H1 (cell line): ENCODE measurements at regions not wholly inside any gene's neighbourhood (a gene's known extent, or its start where the extent isn't known, plus 50 kb on each side); places are given as distances from the start of the nearest gene placed in this dataset.

Source experiments
- CTCF ChIA-PET: fragments of 300-600 bp; sonication (Branson Sonifier 250); formaldehyde crosslinking; loops from one replicate; lab custom pipeline; 2021; ENCODE audit not compliant: partially characterized antibody; lab: Charles Lee
- POLR2A ChIA-PET: fragments of 300-600 bp; sonication (Branson Sonifier 250); formaldehyde crosslinking; loops from one replicate; lab custom pipeline; 2021; ENCODE audit warnings: inconsistent platforms; ENCODE audit not compliant: partially characterized antibody; lab: Charles Lee
- DNase-seq, 2 experiments: peaks; one replicate each; pipeline versions ENCODE4 v3.0.0 to v3.0.0-alpha.2; 2010 to 2022; ENCODE audit warnings: low spot score in 2 of 2, low read depth in 1 of 2, mixed read lengths in 1 of 2
- FAIRE-seq: peaks from 2 replicates; lab custom pipeline; 2011; peaks lifted over from hg19 to GRCh38; lab: Jason Lieb, UNC
- H2AFZ ChIP-seq: 2 replicates; pipeline ENCODE4 v1.8.1; 2012; ENCODE audit warnings: low read length, inconsistent platforms
- H2AK5ac ChIP-seq: 2 replicates; pipeline ENCODE4 v1.6.1; 2013; ENCODE audit warnings: low read depth, low read length
- H2BK120ac ChIP-seq: replicated peaks from 2 replicates; pipeline ENCODE3; 2013; ENCODE audit warnings: low read depth, low read length, inconsistent platforms
- H2BK12ac ChIP-seq: 2 replicates; pipeline ENCODE4 v1.6.1; 2013; ENCODE audit warnings: low read depth, low read length
- H2BK15ac ChIP-seq: 2 replicates; pipeline ENCODE4 v1.6.1; 2013; ENCODE audit warnings: low read length
- H2BK20ac ChIP-seq: 2 replicates; pipeline ENCODE4 v1.6.1; 2013; ENCODE audit warnings: low read length
- H2BK5ac ChIP-seq: 2 replicates; pipeline ENCODE4 v1.6.1; 2013; ENCODE audit warnings: low read depth, low read length
- H3K14ac ChIP-seq: 2 replicates; pipeline ENCODE4 v1.6.1; 2013; ENCODE audit warnings: inconsistent platforms; ENCODE audit not compliant: insufficient read length
- H3K18ac ChIP-seq: 2 replicates; pipeline ENCODE4 v1.6.1; 2013; ENCODE audit warnings: low read length; ENCODE audit errors: extremely low read depth
- H3K23ac ChIP-seq: 2 replicates; pipeline ENCODE4 v1.6.1; 2013; ENCODE audit warnings: inconsistent platforms; ENCODE audit not compliant: insufficient read length
- H3K23me2 ChIP-seq: 2 replicates; pipeline ENCODE4 v1.6.1; 2013; ENCODE audit warnings: low read depth, low read length
- H3K27ac ChIP-seq: 2 replicates; pipeline ENCODE4 v1.6.1; 2011; ENCODE audit warnings: low read depth, low read length, inconsistent platforms
- H3K27me3 ChIP-seq, 4 experiments: replicated peaks in 1 of 4; 1 replicate in 1 of 4; 2 replicates in 3 of 4; pipeline versions ENCODE4 v1.6.1 to v1.8.1; 2011 to 2013; ENCODE audit warnings: low read length in 3 of 4, mild to moderate bottlenecking in 3 of 4, inconsistent platforms in 2 of 4, mixed read lengths in 2 of 4, moderate library complexity in 1 of 4; ENCODE audit not compliant: control insufficient read depth in 3 of 4, insufficient read depth in 3 of 4; ENCODE audit errors: extremely low read depth in 1 of 4
- H3K36me3 ChIP-seq, 4 experiments: 2 replicates each; pipeline versions ENCODE4 v1.6.1 to v1.8.1; 2011 to 2013; ENCODE audit warnings: mild to moderate bottlenecking in 4 of 4, low read length in 3 of 4, moderate library complexity in 2 of 4, control low read depth in 1 of 4, inconsistent platforms in 1 of 4; ENCODE audit not compliant: insufficient read depth in 4 of 4, control insufficient read depth in 2 of 4
- H3K4ac ChIP-seq: replicated peaks from 2 replicates; pipeline ENCODE3; 2013; ENCODE audit warnings: low read length, low read depth, mixed read lengths, inconsistent platforms; ENCODE audit not compliant: insufficient read length
- H3K4me1 ChIP-seq, 4 experiments: replicated peaks in 1 of 4; 1 replicate in 1 of 4; 2 replicates in 3 of 4; pipeline versions ENCODE4 v1.6.1 to v1.8.1; 2011 to 2013; ENCODE audit warnings: low read length in 3 of 4, inconsistent platforms in 2 of 4, mixed read lengths in 1 of 4; ENCODE audit not compliant: insufficient read depth in 4 of 4, control insufficient read depth in 3 of 4
- H3K4me2 ChIP-seq, 2 experiments: 2 replicates each; pipeline versions ENCODE4 v1.6.1 to v1.8.1; 2011 to 2013; ENCODE audit warnings: low read depth in 2 of 2, low read length in 2 of 2, control low read depth in 1 of 2, inconsistent platforms in 1 of 2, mild to moderate bottlenecking in 1 of 2; ENCODE audit not compliant: insufficient read depth in 1 of 2
- H3K4me3 ChIP-seq, 4 experiments: fragments of 200-600, 300-600 bp in 1 of 4; sonication (generic), shearing (Covaris generic), sonication (Bioruptor Twin) in 1 of 4; 2 replicates each; pipeline versions ENCODE4 v1.5.1 to v1.8.1; 2011 to 2016; ENCODE audit warnings: low read length in 4 of 4, low read depth in 3 of 4, control low read depth in 2 of 4, inconsistent platforms in 2 of 4, mild to moderate bottlenecking in 2 of 4, mixed read lengths in 1 of 4, moderate library complexity in 1 of 4; ENCODE audit not compliant: insufficient read depth in 2 of 4; ENCODE audit errors: extremely low read depth in 1 of 4
- H3K56ac ChIP-seq: replicated peaks from 2 replicates; pipeline ENCODE3; 2013; ENCODE audit warnings: low read depth, mild to moderate bottlenecking, mixed read lengths, low read length, inconsistent platforms; ENCODE audit not compliant: insufficient read length
- H3K79me1 ChIP-seq: 2 replicates; pipeline ENCODE4 v1.6.1; 2013; ENCODE audit warnings: low read depth, low read length, control low read depth
- H3K79me2 ChIP-seq, 2 experiments: 2 replicates each; pipeline versions ENCODE4 v1.6.1 to v1.8.1; 2012 to 2013; ENCODE audit warnings: low read length in 2 of 2, mild to moderate bottlenecking in 2 of 2, inconsistent platforms in 1 of 2; ENCODE audit not compliant: insufficient read depth in 2 of 2, control insufficient read depth in 1 of 2
- H3K9ac ChIP-seq, 4 experiments: replicated peaks in 1 of 4; 1 replicate in 1 of 4; 2 replicates in 3 of 4; pipeline versions ENCODE4 v1.6.1 to v1.8.1; 2011 to 2013; ENCODE audit warnings: low read depth in 3 of 4, low read length in 3 of 4, control low read depth in 2 of 4, mild to moderate bottlenecking in 2 of 4, moderate library complexity in 2 of 4, inconsistent platforms in 1 of 4; ENCODE audit errors: extremely low read depth in 1 of 4
- H3K9me3 ChIP-seq, 2 experiments: 2 replicates each; pipeline versions ENCODE4 v1.6.1 to v1.8.1; 2012 to 2013; ENCODE audit warnings: mild to moderate bottlenecking in 2 of 2, moderate library complexity in 2 of 2, control low read depth in 1 of 2, inconsistent platforms in 1 of 2, low read depth in 1 of 2, low read length in 1 of 2, mixed read lengths in 1 of 2; ENCODE audit not compliant: insufficient read depth in 2 of 2
- H4K20me1 ChIP-seq, 2 experiments: replicated peaks in 1 of 2; 2 replicates each; pipeline versions ENCODE3 to v1.8.1; 2011 to 2013; ENCODE audit warnings: inconsistent platforms in 2 of 2, low read length in 2 of 2, mild to moderate bottlenecking in 1 of 2; ENCODE audit not compliant: insufficient read depth in 2 of 2, control insufficient read depth in 1 of 2
- H4K5ac ChIP-seq: 2 replicates; pipeline ENCODE4 v1.6.1; 2013; ENCODE audit warnings: low read length, low read depth, mixed read lengths, inconsistent platforms; ENCODE audit not compliant: insufficient read length
- H4K8ac ChIP-seq: 2 replicates; pipeline ENCODE4 v1.8.0; 2013; ENCODE audit warnings: mild to moderate bottlenecking, moderate library complexity, low read length, inconsistent platforms; ENCODE audit not compliant: insufficient read depth; ENCODE audit errors: extremely low read depth
- H4K91ac ChIP-seq: replicated peaks from 2 replicates; pipeline ENCODE3; 2013; ENCODE audit warnings: low read length, mixed read lengths, inconsistent platforms; ENCODE audit not compliant: insufficient read length
- ASH2L ChIP-seq: fragments of 200-600, 300-600 bp; sonication (generic); IDR thresholded peaks from one replicate; pipeline ENCODE4 v1.7.1; 2017; ENCODE audit warnings: low read length
- BACH1 ChIP-seq: IDR thresholded peaks from 2 replicates; pipeline ENCODE4 v1.6.1; 2012; ENCODE audit warnings: low read length, improper control_type of control experiment
- CBX8 ChIP-seq: fragments of 300-800, 300-1000 bp; sonication (generic); IDR thresholded peaks from 2 replicates; pipeline ENCODE4 v1.7.1; 2016; ENCODE audit warnings: low read depth, low read length, borderline replicate concordance
- CTBP2 ChIP-seq: IDR thresholded peaks from 2 replicates; pipeline ENCODE4 v1.7.0; 2011; ENCODE audit warnings: borderline replicate concordance, mild to moderate bottlenecking, moderate library complexity, mixed read lengths, low read length; ENCODE audit not compliant: insufficient read depth, insufficient read length
- FOSL1 ChIP-seq: IDR thresholded peaks from 2 replicates; pipeline ENCODE4 v1.6.1; 2011; ENCODE audit warnings: mild to moderate bottlenecking, low read depth, low read length, moderate library complexity; ENCODE audit not compliant: insufficient read depth
- HDAC2 ChIP-seq, 2 experiments: fragments of 300-600 bp in 1 of 2; sonication (generic) in 1 of 2; IDR thresholded peaks; 2 replicates each; pipeline ENCODE4 v1.6.1; 2011 to 2012; ENCODE audit warnings: low read depth in 2 of 2, low read length in 2 of 2, mild to moderate bottlenecking in 2 of 2, moderate library complexity in 2 of 2, borderline replicate concordance in 1 of 2, inconsistent platforms in 1 of 2
- RBBP5 ChIP-seq: IDR thresholded peaks from 2 replicates; pipeline ENCODE4 v1.7.1; 2012; ENCODE audit warnings: low read depth, mild to moderate bottlenecking, inconsistent platforms, low read length, moderate library complexity, borderline replicate concordance
- RFX5 ChIP-seq: IDR thresholded peaks from 2 replicates; pipeline ENCODE4 v1.6.1; 2011; ENCODE audit warnings: low read depth, low read length, improper control_type of control experiment, borderline replicate concordance
- SIX5 ChIP-seq: IDR thresholded peaks from 2 replicates; pipeline ENCODE4 v1.6.1; 2011; ENCODE audit warnings: mild to moderate bottlenecking, low read depth, low read length
- SRF ChIP-seq: IDR thresholded peaks from 2 replicates; pipeline ENCODE4 v1.6.1; 2011; ENCODE audit warnings: mild to moderate bottlenecking, low read depth, low read length, moderate library complexity
- TBP ChIP-seq: IDR thresholded peaks from 2 replicates; pipeline ENCODE4 v1.6.1; 2011; ENCODE audit warnings: low read depth, low read length, improper control_type of control experiment
- TEAD4 ChIP-seq: IDR thresholded peaks from 2 replicates; pipeline ENCODE4 v1.6.1; 2012; ENCODE audit warnings: low read depth, low read length, inconsistent platforms, mixed read lengths
- YY1 ChIP-seq: IDR thresholded peaks from 2 replicates; pipeline ENCODE4 v1.6.1; 2011; ENCODE audit warnings: low read depth, mild to moderate bottlenecking, low read length
- WGBS, 2 experiments: shearing (Covaris generic) in 1 of 2; methylation state at CpG; one replicate each; pipeline versions ENCODE4 v1.1.6 to v1.1.7; 2013 to 2015; ENCODE audit warnings: low lambda C conversion rate in 2 of 2, mixed read lengths in 2 of 2, inconsistent platforms in 1 of 2, low coverage in 1 of 2, missing lambda C conversion rate in 1 of 2; ENCODE audit not compliant: insufficient replicate concordance in 2 of 2, insufficient coverage in 1 of 2, insufficient read length in 1 of 2; ENCODE audit errors: extremely low coverage in 1 of 2, missing lambda C conversion rate in 1 of 2; 5-methylcytosine and 5-hydroxymethylcytosine counted together

- Histone ChIP-seq H2BK12ac (no peak overlapping the region), H2AFZ (no peak overlapping the region), H4K8ac (no peak overlapping the region), H3K4me1 (0 out of 7 replicates have a peak, but pooled peaks cover 0 to 3% (median 0%) of the 10 kb centered on the region in 4 experiments), H3K14ac (no peak overlapping the region), H3K9me3 (no peaks in the 10 kb centered on the region), H3K27ac (no peak overlapping the region), H3K79me1 (no peaks in the 10 kb centered on the region), H2BK15ac (no peak overlapping the region), H2BK5ac (no peak overlapping the region), H2AK5ac (no peak overlapping the region), H2BK120ac (no peak overlapping the region), H3K27me3 (no peaks in the 10 kb centered on the region), H4K20me1 (no peaks in the 10 kb centered on the region), H3K4me3 (no peak overlapping the region), H2BK20ac (no peak overlapping the region), H3K4me2 (no peak overlapping the region), H3K18ac (no peak overlapping the region), H4K5ac (no peak overlapping the region), H3K79me2 (no peaks in the 10 kb centered on the region), H3K23me2 (no peaks in the 10 kb centered on the region), H3K23ac (no peak overlapping the region), H3K9ac (no peak overlapping the region), H4K91ac (no peak overlapping the region), H3K56ac (no peak overlapping the region), H3K36me3 (no peaks in the 10 kb centered on the region; a peak in 1 of 8 replicates), H3K4ac (no peak overlapping the region)
- WGBS, 2 experiments: 88% methylated on average over 4 of the region's 4 CpGs; no CpG with 5 or more reads in 1 of the 2 experiments
- ChIA-PET POLR2A (interaction anchor here (1.0 kb wide), 1 partner anchor 8 kb away, joined by 4 read pairs; no protein-coding TSS in a partner anchor), CTCF (interaction anchor here (0.8 to 1.2 kb wide), 3 partner anchors 10 to 159 kb away, joined by 3 read pairs; no protein-coding TSS in a partner anchor)
- TF ChIP-seq TBP (no peak), SRF (no peak), CTBP2 (no peak), TEAD4 (no peak), RBBP5 (no peak), YY1 (no peak), RFX5 (no peak), ASH2L (no peak), SIX5 (no peak), HDAC2 (IDR thresholded peaks at IDR 0.05; ENCODE audit: borderline replicate concordance in 1 of 2, low read depth in 2 of 2, low read length in 2 of 2) (no peak), BACH1 (no peak), FOSL1 (no peak), CBX8 (no peak)
- no peak for FAIRE-seq
- no peak for DNase-seq
Measured at GRCh38 chr5:167812871-167813270, 478.6 kb upstream of the WWC1 start.
